Endothelial cell of umbilical vein (primary cell): ENCODE measurements at regions not wholly inside any gene's neighbourhood (a gene's known extent, or its start where the extent isn't known, plus 50 kb on each side); places are given as distances from the start of the nearest gene placed in this dataset.

Source experiments
- BruUV-seq: library from RNA; stranded (reverse); fragments of 400-500 nt; replicated peaks from 2 replicates; lab custom pipeline; 2021; lab: Mats Ljungman, UMichigan
- CTCF ChIA-PET: fragments of 300-600, 350-600 bp; sonication (Branson Sonifier 250); formaldehyde crosslinking; loops from one replicate; lab custom pipeline; 2021; ENCODE audit warnings: antibody characterized with exemption, inconsistent platforms; lab: Charles Lee
- POLR2A ChIA-PET: fragments of 300-600, 350-600 bp; sonication (Branson Sonifier 250); formaldehyde crosslinking; loops from one replicate; lab custom pipeline; 2021; ENCODE audit warnings: antibody characterized with exemption, inconsistent platforms; lab: Charles Lee
- DNase-seq: peaks from one replicate; pipeline ENCODE4 v3.0.0-alpha.2; 2011; ENCODE audit warnings: low read depth, low spot score
- FAIRE-seq: peaks from 2 replicates; lab custom pipeline; 2011; peaks lifted over from hg19 to GRCh38; lab: Jason Lieb, UNC
- H2AFZ ChIP-seq: 2 replicates; pipeline ENCODE4 v1.6.0; 2012; ENCODE audit warnings: low read depth, low read length, control low read depth, inconsistent platforms
- H3K27ac ChIP-seq: 2 replicates; pipeline ENCODE4 v1.5.1; 2011; ENCODE audit warnings: low read depth, mild to moderate bottlenecking, control low read depth, low read length, moderate library complexity; ENCODE audit not compliant: insufficient read depth
- H3K27me3 ChIP-seq, 2 experiments: 2 replicates each; pipeline versions ENCODE4 v1.6.0 to v1.6.1; 2011; ENCODE audit warnings: low read length in 2 of 2, mixed read lengths in 1 of 2; ENCODE audit not compliant: control insufficient read depth in 2 of 2, insufficient read depth in 2 of 2
- H3K36me3 ChIP-seq, 2 experiments: 2 replicates in 1 of 2; 3 replicates in 1 of 2; pipeline ENCODE4 v1.5.1; 2011; ENCODE audit warnings: low read length in 2 of 2, mild to moderate bottlenecking in 1 of 2, moderate library complexity in 1 of 2; ENCODE audit not compliant: control insufficient read depth in 2 of 2, insufficient read depth in 2 of 2; ENCODE audit errors: extremely low read depth in 1 of 2
- H3K4me1 ChIP-seq: 3 replicates; pipeline ENCODE4 v1.5.1; 2011; ENCODE audit warnings: mild to moderate bottlenecking, low read length; ENCODE audit not compliant: control insufficient read depth, insufficient read depth; ENCODE audit errors: extremely low read depth
- H3K4me2 ChIP-seq: 2 replicates; pipeline ENCODE4 v1.6.1; 2011; ENCODE audit warnings: low read length, control low read depth, mixed read lengths; ENCODE audit not compliant: insufficient read depth
- H3K4me3 ChIP-seq, 3 experiments: fragments of 200-600 bp in 1 of 3; sonication (generic), shearing (Covaris generic) in 1 of 3; replicated peaks in 1 of 3; 2 replicates each; pipeline ENCODE4 v1.5.1; 2011 to 2016; ENCODE audit warnings: control low read depth in 3 of 3, low read length in 3 of 3, mild to moderate bottlenecking in 2 of 3, inconsistent platforms in 1 of 3, low read depth in 1 of 3, moderate library complexity in 1 of 3; ENCODE audit not compliant: insufficient read depth in 1 of 3
- H3K79me2 ChIP-seq: 2 replicates; pipeline ENCODE4 v1.6.0; 2012; ENCODE audit warnings: low read length, inconsistent platforms; ENCODE audit not compliant: control insufficient read depth, insufficient read depth
- H3K9ac ChIP-seq: replicated peaks from 2 replicates; pipeline ENCODE3; 2011; ENCODE audit warnings: low read length, control low read depth; ENCODE audit not compliant: insufficient read depth; ENCODE audit errors: extremely low read depth
- H3K9me1 ChIP-seq: replicated peaks from 3 replicates; pipeline ENCODE4 v1.6.0; 2011; ENCODE audit warnings: mild to moderate bottlenecking, low read length; ENCODE audit not compliant: control insufficient read depth, insufficient read depth; ENCODE audit errors: extremely low read depth
- H3K9me3 ChIP-seq: replicated peaks from 2 replicates; pipeline ENCODE4 v1.5.1; 2012; ENCODE audit warnings: low read length, inconsistent platforms; ENCODE audit not compliant: control insufficient read depth, insufficient read depth
- H4K20me1 ChIP-seq: replicated peaks from 2 replicates; pipeline ENCODE3; 2011; ENCODE audit warnings: mild to moderate bottlenecking, low read length; ENCODE audit not compliant: control insufficient read depth, insufficient read depth; ENCODE audit errors: extremely low read depth
- EZH2 ChIP-seq: IDR thresholded peaks from 2 replicates; pipeline ENCODE4 v1.6.1; 2012; ENCODE audit warnings: borderline replicate concordance, low read depth, mild to moderate bottlenecking, moderate library complexity, low read length, inconsistent platforms; ENCODE audit not compliant: severe bottlenecking
- FOS ChIP-seq: IDR thresholded peaks from 2 replicates; pipeline ENCODE4 v1.6.1; 2011; ENCODE audit warnings: mild to moderate bottlenecking, low read length, moderate library complexity, borderline replicate concordance; ENCODE audit not compliant: insufficient read depth
- GATA2 ChIP-seq: IDR thresholded peaks from 2 replicates; pipeline ENCODE4 v1.7.0; 2011; ENCODE audit warnings: low read depth, mild to moderate bottlenecking, moderate library complexity, mixed read lengths, low read length; ENCODE audit not compliant: insufficient read length, insufficient read depth
- JUN ChIP-seq: IDR thresholded peaks from 2 replicates; pipeline ENCODE4 v1.6.1; 2011; ENCODE audit warnings: borderline replicate concordance, low read depth; ENCODE audit not compliant: insufficient read length, insufficient read depth
- MAX ChIP-seq: IDR thresholded peaks from 2 replicates; pipeline ENCODE4 v1.6.1; 2011; ENCODE audit not compliant: insufficient read depth, insufficient read length
- MYC ChIP-seq: IDR thresholded peaks from one replicate; pipeline ENCODE4 v1.6.1; 2011; ENCODE audit warnings: mild to moderate bottlenecking, low read depth, low read length
- POLR2A ChIP-seq: IDR thresholded peaks from 2 replicates; pipeline ENCODE4 v1.6.1; 2012; ENCODE audit warnings: low read depth, mild to moderate bottlenecking, control low read depth, low read length
- POLR2AphosphoS5 ChIP-seq: IDR thresholded peaks from 2 replicates; pipeline ENCODE4 v1.6.1; 2012; ENCODE audit warnings: low read depth, mild to moderate bottlenecking, control low read depth, low read length, moderate library complexity; ENCODE audit not compliant: insufficient read depth
- dilution Hi-C: fragments of 300-500 bp; cut with MboI; formaldehyde crosslinking; loops from one replicate; pipeline ENCODE4 v1.15.0; 2019; ENCODE audit warnings: low sequenced_read_pairs; ENCODE audit not compliant: extremely low pct_ligation_motif_present
- intact Hi-C: fragments of 100-400 bp; cut with micrococcal nuclease; formaldehyde crosslinking; loops from one replicate; pipeline ENCODE4 v1.10.0; 2022

- dilution Hi-C loops, result no loop called here
- CTCF ChIA-PET, result no interaction called here
- H3K4me3 ChIP-seq, result no peak overlapping the region
- no peaks in the 10 kb centered on the region for H3K36me3 ChIP-seq
- H4K20me1 ChIP-seq, result no peaks in the 10 kb centered on the region
- H3K4me2 ChIP-seq, result no peak overlapping the region
- no peaks in the 10 kb centered on the region for H3K9me1 ChIP-seq
- peaks cover 3% of the 10 kb centered on the region for H3K9me3 ChIP-seq
- no peaks in the 10 kb centered on the region for H3K79me2 ChIP-seq
- POLR2A ChIA-PET, result no interaction called here
- FAIRE-seq (no peak), DNase-seq (no peak)
- intact Hi-C loops, result no loop called here
- no peaks in the 10 kb centered on the region for H3K27me3 ChIP-seq
- H3K4me1 ChIP-seq, result no peaks in the 10 kb centered on the region
- H2AFZ ChIP-seq, result no peak overlapping the region
- TF ChIP-seq POLR2A, result no peak
- TF ChIP-seq POLR2AphosphoS5, result no peak
- TF ChIP-seq FOS, result no peak
- TF ChIP-seq EZH2, result no peak
- TF ChIP-seq MAX, result no peak
- TF ChIP-seq JUN, result no peak
- H3K9ac ChIP-seq, result no peak overlapping the region
- no peak overlapping the region for H3K27ac ChIP-seq
- no TSS peak for BruUV-seq
Measured at GRCh38 chr20:54940522-54940921, 465.1 kb downstream of the DOK5 start.

- H3K79me2 ChIP-seq, result no peaks in the 10 kb centered on the region
- H3K9me3 ChIP-seq, result peaks cover 3% of the 10 kb centered on the region
- no peaks in the 10 kb centered on the region for H3K27me3 ChIP-seq
- no TSS peak for BruUV-seq
- no peak overlapping the region for H3K4me2 ChIP-seq
- intact Hi-C loops (no loop called here), dilution Hi-C loops (no loop called here)
- H3K36me3 ChIP-seq, result no peaks in the 10 kb centered on the region
- no peak for DNase-seq
- no peak overlapping the region for H3K9ac ChIP-seq
- no peaks in the 10 kb centered on the region for H3K4me1 ChIP-seq
- H4K20me1 ChIP-seq, result no peaks in the 10 kb centered on the region
- H3K4me3 ChIP-seq, result no peak overlapping the region
- H2AFZ ChIP-seq, result no peak overlapping the region
- CTCF ChIA-PET, result no interaction called here
- H3K27ac ChIP-seq, result no peak overlapping the region
- no peaks in the 10 kb centered on the region for H3K9me1 ChIP-seq
- POLR2A ChIA-PET, result no interaction called here
- FAIRE-seq, result no peak
- no peak for TF ChIP-seq EZH2
- no peak for TF ChIP-seq GATA2
- no peak for TF ChIP-seq JUN
- no peak for TF ChIP-seq MAX
- no peak for TF ChIP-seq FOS
- no peak for TF ChIP-seq POLR2AphosphoS5
- TF ChIP-seq MYC, result no peak
- no peak for TF ChIP-seq POLR2A
Measured at GRCh38 chr20:54938707-54939106, 463.3 kb downstream of the DOK5 start.
